ENCODE measurements at regions not wholly inside any gene's neighbourhood (a gene's known extent, or its start where the extent isn't known, plus 50 kb on each side); places are given as distances from the start of the nearest gene placed in this dataset.

- no peak for TF ChIP-seq CTCF (IDR thresholded peaks at IDR 0.05)
- no peak for TF ChIP-seq POLR2A (IDR thresholded peaks at IDR 0.05)
- TF ChIP-seq EP300 (IDR thresholded peaks at IDR 0.05) = no peak
These were observed 149.6 kb upstream of the PPP2R2D start for GRCh38 chr10:131750973-131751826.
